ENCODE measurements at regions not wholly inside any gene's neighbourhood (a gene's known extent, or its start where the extent isn't known, plus 50 kb on each side); places are given as distances from the start of the nearest gene placed in this dataset.
"Not testable (repeated sequence)": the region's sequence is repeated elsewhere in the genome, so short reads cannot be mapped to it uniquely, and the experiment has no call there.

DNA sequence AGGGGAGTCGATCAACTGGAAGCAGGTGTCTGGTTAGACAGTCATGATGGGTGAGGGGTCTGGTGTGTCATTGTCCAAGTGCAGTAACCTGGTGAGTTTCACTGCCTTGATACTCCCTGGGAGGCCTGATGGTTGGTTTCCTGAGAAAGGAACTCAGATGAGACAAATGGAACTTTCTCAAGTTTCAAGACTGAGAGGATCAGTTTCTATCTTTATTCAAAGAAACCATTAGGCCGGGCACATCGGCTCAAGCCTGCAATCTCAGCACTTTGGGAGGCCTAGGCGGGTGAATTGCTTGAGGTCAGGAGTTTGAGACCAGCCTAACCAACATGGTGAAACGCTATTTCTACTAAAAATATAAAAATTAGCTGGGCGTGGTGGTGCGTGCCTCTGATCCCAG lies 776.1 kb downstream of the AACS start:
- no peak for DNase-seq

- no peak for DNase-seq
Measured at GRCh38 chr12:125852116-125852515, 786.9 kb downstream of the AACS start.

DNA sequence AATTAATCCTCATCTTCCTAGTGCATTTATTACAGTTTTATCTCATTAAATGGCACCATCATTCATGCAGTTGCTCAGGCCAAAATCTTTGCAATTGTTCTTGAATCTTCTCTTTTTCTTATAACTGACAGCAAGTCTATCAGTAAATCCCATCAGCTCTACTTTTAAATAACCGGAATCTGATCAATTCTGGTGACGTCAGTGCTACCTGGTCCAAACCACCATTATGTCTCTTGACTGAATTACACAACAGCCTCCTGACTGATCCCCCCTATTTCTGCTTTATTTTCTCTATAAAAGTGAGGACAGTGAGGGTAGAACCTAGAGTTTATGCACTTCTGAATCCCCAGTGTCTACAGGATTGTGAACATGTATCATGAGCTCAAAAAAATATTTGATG lies 787.4 kb downstream of the AACS start:
- no peak for DNase-seq

DNA sequence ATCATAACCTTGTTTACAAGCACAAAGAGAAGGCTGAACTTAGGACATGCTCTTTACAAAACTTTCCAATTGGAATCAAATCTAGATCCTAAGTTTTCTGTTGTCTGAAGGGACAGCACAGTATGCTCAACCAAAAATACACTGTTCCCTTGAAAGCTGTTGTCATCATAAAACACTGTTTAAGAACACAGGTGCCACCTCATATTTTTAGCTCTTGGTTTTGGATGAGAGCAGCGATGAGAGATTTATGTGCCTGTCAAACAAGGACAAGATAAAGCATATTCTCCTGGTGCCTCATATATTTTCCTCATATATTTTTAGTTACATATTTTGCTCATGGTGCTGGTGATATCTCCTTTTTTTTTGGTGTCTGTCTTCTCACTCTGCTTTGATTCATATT lies 788.4 kb downstream of the AACS start:
- no peak for DNase-seq

DNA sequence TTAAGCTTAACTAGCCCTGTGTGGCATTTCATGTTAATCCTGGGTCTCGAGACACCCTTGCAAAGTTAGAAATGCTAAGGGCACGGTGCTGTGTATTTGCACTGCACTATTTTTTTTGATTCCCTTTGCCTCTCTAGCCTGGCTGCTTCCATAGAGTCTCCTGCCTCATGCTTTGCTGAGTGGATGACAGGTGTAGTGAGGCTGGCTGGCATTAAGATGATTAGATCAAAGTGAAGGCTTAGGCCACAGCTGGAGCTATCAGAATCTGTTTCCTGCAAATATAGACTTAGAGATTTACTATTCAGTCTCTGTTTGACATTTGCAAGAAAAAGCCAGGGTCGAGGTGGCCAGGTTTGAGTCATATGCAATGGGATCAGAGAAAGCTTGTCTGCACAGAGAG lies 791.1 kb downstream of the AACS start:
- no peak for DNase-seq

DNA sequence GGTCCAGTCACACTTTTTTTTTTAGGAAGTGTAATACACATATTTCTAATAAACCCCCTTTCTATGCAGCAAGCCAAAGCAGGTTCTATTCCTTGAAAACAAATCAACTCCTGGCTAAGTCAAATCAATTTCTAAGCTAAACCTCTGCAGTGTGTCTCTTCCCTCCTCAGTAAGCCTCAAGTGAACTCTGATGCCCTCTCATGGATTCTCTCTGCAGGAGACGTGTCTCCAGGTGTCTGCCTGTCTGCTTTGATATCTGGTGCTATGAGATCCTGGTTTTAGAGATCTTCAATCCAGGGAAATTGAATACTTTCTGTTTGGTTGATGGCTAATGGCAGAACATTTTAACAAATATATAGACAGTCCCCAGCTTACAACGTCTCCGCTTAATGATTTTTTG lies 791.7 kb downstream of the AACS start:
- no peak for DNase-seq

DNA sequence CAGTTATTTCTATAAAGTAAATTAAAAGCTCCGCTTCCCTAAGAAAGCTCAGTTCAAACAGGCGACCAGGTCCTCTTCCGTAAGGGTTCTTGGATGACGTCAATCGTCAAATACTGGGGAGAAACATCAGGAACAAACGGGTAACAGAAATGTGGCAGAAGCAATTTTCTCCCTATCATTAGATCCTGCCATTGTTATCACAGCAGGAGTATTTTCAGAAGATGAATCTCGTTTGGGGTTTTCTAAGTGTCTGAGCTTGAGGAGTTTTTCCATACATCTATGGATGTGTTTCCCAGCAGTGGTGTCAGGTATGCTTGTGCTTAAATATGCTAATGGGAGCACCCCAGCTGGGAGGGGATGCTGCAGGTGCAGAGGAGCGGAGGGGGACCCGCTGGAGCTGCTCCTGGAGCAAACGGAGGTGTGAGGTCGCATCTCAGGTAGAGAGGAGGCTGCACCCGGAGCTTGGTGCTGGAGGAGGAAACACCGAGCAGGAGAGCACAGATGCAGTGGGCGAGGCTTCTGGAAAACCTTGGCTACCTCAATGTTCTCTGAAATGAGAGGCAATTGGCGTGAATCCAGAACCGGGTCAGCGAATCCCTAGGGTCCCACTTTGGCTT lies 795.5 kb downstream of the AACS start:
- DNase-seq = no peak

DNA sequence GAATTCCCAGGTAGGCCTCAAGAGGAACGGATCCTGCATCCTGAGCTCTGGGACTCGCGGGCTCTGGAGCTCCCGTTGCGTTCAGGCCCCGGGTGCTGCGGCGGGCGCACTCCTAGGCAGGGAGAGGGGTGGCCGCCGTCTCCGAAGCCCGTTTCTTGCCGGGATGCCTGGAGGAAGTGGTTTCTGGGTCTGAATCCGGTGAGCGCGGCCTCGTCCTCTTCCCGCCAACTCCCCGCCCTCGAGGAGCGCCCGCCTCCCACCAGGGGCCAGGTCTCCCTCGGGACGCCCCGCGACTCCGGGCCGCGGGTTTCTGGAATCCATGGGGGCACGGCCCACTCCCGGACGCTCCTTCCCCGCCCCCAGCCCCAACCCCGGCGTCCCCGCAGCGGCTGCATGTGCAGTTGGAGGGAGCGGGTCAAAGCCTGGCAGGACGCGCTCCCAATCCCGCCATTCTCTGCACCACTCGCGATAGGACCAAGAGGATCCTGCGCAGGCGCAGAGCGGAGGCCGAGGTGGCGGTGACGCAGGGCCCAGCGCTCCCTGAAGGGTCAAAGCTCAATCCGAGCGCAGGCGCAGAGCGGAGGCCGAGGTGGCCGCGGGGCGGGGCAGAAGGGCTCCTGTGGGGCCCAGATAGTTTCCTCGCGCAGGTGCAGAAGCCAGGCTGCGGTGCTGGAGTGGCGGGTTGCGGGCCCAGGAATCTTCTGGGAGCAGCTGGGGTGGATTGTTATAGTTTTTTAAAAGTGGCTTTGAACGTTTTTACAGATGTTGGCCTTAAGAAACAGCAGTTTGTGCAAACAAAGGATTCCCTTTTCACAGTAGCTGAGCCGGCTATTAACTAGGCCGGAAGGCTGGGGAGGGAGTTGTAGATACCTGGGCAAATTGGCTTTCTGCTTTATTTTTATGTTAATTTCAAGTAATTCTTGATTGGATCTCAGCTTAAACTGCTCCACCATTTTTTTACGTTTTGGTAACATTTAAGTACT lies 796.4 kb downstream of the AACS start:
- DNase-seq = no peak

- DNase-seq = not testable (repeated sequence)
Measured at GRCh38 chr12:125865236-125865635, 800.0 kb downstream of the AACS start.

DNA sequence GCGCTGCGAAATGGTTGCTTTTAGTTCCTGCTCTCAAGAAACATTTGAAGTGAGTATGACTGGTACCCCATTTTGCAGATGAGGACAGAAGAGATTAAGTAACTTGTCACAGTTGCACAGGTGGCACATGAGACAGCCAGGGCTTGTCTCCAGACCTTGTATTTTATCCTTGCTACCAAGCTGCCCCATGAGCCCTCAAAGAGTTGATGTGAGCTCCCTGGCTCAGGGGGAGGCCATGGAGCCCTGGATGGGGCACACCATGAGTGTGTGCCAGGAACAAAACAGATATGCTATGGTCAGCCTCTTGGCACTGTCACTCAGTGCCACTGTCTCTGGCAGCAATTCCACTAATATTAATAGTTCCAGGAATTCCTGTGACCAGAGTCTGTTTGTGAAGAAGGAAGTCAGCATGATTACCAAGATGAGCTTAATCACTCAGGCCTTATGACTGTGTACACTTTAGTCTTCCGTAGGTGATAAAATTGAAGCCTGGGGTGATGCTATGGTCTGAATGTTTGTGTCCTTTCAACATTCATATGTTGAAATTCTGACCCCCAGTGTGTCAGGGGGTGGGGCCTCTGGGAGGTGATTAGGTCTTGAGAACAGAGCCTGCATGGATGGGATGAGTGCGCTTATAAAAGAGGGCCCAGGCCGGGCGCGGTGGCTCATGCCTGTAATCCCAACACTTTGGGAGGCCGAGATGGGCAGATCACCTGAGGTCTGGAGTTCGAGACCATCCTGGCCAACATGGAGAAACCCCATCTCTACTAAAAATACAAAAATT lies 806.8 kb downstream of the AACS start:
- no peak for DNase-seq

GRCh38 chr12:125873016-125873415 lies 807.8 kb downstream of the AACS start:
- DNase-seq = no peak

- no peak for DNase-seq
Measured at GRCh38 chr12:125878483-125878882, 813.2 kb downstream of the AACS start.

GRCh38 chr12:125882141-125882540 lies 816.9 kb downstream of the AACS start:
- no peak for DNase-seq

DNA sequence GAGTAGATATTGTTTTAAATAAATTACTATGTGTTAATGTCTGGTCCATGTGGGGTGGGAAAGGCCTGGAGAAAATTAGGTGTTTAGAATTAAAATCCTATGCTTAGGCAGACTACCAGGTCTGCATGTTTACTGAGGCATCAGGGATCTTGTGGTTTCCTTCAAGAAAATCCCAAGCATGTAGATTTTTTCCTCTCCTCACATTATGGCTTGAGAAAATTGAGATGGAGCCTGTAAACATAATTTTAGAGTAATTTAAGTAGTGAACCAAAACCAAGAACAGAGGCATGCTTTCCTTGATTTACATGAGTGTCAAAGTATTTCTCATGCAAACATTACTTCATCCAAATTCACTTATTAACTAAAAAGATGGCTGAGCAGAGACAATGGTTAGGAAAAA lies 823.7 kb downstream of the AACS start:
- no peak for DNase-seq

DNA sequence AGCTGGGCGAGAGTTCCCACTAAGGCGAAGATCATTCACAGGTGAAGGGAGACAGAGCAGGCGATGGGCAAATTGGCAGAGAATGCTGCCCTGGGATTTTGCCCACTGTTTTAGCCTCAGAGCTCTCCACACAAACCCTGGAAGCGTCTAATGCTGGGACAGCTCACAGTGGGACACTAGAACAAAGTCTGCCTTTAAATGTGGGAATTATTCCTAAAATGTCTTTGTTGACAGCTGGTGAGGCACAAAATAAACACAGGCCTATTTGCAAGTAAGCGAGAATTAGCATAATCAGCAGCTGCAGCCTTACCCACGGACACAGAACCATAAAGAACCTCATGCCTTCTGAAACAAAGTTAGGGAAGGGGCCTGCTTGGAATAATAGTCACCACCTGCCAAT lies 824.5 kb downstream of the AACS start:
- no peak for DNase-seq

DNA sequence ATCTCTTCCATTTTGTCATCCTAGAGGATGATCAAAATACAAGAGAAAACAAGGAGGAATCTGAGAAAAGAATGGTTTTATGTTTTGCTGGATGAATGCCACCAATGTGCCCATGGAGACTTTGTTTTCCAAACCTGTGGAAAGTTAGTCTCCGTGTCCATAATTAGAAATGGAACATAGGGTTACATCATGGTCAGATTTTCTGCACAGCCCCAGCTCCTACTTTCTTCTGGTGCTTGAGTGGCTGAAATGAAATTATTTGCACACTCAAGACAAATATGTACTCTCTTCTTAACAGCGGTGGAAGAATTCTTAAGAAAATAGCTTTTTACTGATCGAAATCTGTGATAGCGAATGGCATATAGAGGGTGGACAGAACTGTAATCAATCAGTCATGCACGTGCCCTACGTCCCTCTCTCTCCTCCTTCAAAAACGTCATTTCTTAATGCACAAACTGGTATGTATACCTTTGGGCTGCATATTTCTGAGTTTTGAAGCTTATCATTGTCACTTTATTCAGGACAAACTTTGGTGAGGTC lies 825.2 kb downstream of the AACS start:
- no peak for DNase-seq

DNA sequence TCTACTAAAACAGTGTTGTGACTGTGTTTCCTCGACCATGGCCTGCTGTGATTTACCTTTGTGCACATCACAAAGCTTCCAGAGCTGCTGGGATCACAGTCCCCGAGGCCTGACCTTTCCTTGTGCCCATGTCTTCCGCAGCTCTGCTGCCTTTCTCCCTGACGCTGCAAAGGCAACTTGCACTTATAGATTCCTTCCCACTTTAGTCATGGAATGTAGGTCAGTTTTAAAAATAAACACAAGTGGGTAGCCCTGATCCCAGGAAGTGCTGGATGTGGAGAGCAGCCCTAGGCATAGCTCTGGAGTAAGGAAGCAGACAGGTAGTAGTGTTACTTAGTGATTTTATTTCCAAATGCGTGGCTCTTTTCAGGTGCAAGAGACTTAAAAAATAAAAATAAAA lies 825.7 kb downstream of the AACS start:
- no peak for DNase-seq

DNA sequence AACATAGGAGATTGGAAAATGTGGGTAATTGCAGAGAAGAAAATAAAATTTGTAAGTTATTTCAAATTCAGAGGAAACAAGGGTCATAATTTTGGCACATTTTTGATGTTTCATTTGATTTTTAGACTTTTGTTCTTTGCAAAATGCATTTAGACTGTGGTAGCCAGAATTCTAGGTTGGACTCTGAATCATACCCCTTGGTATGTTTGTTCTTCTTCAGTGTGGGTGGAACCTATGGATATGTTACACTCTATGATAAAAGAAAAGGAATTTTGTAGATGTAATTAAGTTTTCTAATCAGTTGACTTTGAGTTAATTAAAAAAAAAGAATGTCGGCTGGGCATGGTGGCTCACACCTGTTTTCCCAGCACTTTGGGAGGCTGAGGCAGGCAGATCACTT lies 827.0 kb downstream of the AACS start:
- no peak for DNase-seq

- no peak for DNase-seq
Measured at GRCh38 chr12:125902991-125903390, 837.8 kb downstream of the AACS start.

- DNase-seq = no peak
Measured at GRCh38 chr12:125907351-125907750, 842.1 kb downstream of the AACS start.

DNA sequence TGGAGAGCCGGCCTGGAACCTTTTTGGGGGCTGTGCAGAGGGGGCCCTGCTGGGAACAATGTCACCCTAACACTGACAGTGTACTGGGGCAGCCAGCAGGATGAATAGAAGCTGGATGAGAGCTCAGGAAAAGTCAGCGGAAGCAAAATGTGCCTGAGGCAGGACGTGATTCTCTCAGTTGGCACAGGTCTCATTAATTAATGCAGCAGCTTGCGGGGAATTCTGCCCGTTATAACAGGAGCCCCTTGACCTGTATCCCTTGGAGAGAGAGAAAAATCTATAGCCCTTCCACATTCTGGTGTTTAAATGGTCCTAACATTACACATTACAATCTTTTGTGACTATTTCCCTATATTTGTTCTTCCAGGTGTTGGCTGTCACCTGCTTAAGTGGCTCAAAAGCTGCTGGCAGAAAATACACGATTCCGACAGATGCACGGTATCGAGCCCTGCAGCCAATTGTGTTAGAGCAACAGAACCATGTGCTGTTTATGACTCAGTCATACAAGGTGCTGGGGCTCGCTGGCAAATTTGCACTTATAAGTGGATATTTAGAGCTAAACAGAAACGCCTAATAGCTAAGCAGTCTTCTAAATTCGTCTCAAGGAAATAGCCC lies 854.7 kb downstream of the AACS start:
- no peak for DNase-seq

GRCh38 chr12:125922330-125922729 lies 857.1 kb downstream of the AACS start:
- no peak for DNase-seq

- no peak for DNase-seq
Measured at GRCh38 chr12:125936502-125936901, 871.3 kb downstream of the AACS start.

Measured in CD4-positive, alpha-beta T cell treated with Interleukin-4 for 1 hour (primary cell).